ENCODE measurements at regions not wholly inside any gene's neighbourhood (a gene's known extent, or its start where the extent isn't known, plus 50 kb on each side); places are given as distances from the start of the nearest gene placed in this dataset.
A peak's percentile ranks its signal among the peaks of the same experiment; 100 is the strongest.

DNA sequence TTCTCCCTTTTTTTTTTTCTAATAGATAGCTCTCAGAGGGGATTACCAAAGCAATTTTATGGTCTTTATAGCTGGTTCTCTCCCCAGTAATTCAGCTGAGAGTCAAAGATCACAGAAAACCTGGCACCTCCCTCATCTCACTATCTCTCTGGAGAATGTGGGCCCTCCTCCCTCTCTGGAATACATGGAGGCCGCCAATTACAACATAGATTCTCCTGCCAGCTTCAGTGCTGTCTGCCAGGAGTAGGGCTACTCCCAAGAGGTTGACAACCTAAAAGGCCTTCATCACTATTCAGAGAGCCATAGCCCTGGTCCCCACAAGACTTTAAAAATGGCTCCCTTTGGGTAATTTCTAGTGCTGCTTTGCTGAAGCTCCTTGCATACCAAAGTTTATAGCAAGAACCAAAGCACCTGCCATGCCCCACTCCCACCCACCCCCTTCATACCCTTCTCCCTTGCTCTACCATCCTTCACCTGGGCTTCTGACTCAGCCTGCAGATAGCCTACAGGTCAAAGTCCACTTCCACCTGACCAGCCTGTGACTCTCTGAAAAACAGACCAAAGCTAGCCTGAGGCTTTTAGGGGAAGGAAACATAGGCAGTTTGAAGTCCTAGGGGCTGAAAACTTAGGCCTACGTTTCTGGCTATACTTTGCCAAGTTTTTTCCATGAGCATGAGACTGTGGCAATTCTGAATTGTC lies 472.3 kb downstream of the TNS1 start:
- no TSS peak for BruUV-seq (replicated peaks)
- no peak for FAIRE-seq
- no peak for TF ChIP-seq ZNF83 (CRISPR knock-in tag; IDR thresholded peaks at IDR 0.05; ENCODE audit: borderline replicate concordance)
- TF ChIP-seq NFE2L2 (IDR thresholded peaks at IDR 0.05; ENCODE audit: low read length): no peak
- peak; percentile 41 for TF ChIP-seq HNF4A (CRISPR knock-in tag; IDR thresholded peaks at IDR 0.05)
- no peak for TF ChIP-seq ZMAT3 (CRISPR knock-in tag; conservative IDR thresholded peaks at IDR 0.05)
- TF ChIP-seq ZNF263 (CRISPR knock-in tag; IDR thresholded peaks at IDR 0.05): no peak
- no peak for TF ChIP-seq SALL2 (CRISPR knock-in tag; IDR thresholded peaks at IDR 0.05)
- no peak for TF ChIP-seq ATF7-NPFF (CRISPR knock-in tag; IDR thresholded peaks at IDR 0.05; ENCODE audit: low read depth)
- peak; percentile 39; the same call in 1 of the 2 replicates for TF ChIP-seq FOSL2 (CRISPR knock-in tag; IDR thresholded peaks at IDR 0.05)
- TF ChIP-seq HNF4G (IDR thresholded peaks at IDR 0.05; ENCODE audit: borderline replicate concordance, low read depth, low read length): 0 out of 2 replicates have a peak, but pooled peaks have one; percentile 23
- no peak for TF ChIP-seq HNF4G (CRISPR knock-in tag; IDR thresholded peaks at IDR 0.05; ENCODE audit: borderline replicate concordance, low read depth)
- POLR2A ChIA-PET: interaction anchor here (0.6 kb wide), 1 partner anchor 83 kb away, joined by 3 read pairs; no protein-coding TSS in a partner anchor
- Histone ChIP-seq H3K4me2 (ENCODE audit: low read depth, low read length) (no peak overlapping the region), H3K4me3 (replicated peaks in 1 of 3; ENCODE audit: insufficient read depth in 1 of 3, low read depth in 2 of 3, low read length in 3 of 3) (no peak overlapping the region), H2AFZ (ENCODE audit: low read length) (no peak overlapping the region), H3K36me3 (replicated peaks in 1 of 2; ENCODE audit: control insufficient read depth in 1 of 2, insufficient read depth in 2 of 2, low read length in 2 of 2) (no peaks in the 10 kb centered on the region), H3K9me3 (ENCODE audit: low read length) (no peaks in the 10 kb centered on the region), H3K4me1 (ENCODE audit: insufficient read depth, low read length) (peaks cover 5% of the 10 kb centered on the region; the same call in 1 of the 2 replicates), H4K20me1 (ENCODE audit: insufficient read depth, low read length) (no peaks in the 10 kb centered on the region), H3K79me2 (ENCODE audit: insufficient read depth, low read length) (no peaks in the 10 kb centered on the region), H3K9ac (ENCODE audit: insufficient read depth, low read depth, low read length) (no peak overlapping the region), H3K27ac (ENCODE audit: extremely low read length, insufficient read depth, low read length) (no peak overlapping the region), H3K27me3 (ENCODE audit: control insufficient read depth in 1 of 2, insufficient read depth in 2 of 2, low read length in 2 of 2) (no peaks in the 10 kb centered on the region; a peak in 1 of 5 replicates)
- DNase-seq (ENCODE audit: low spot score): peak; percentile 8
- WGBS (ENCODE audit: low lambda C conversion rate): 4% methylated on average over 2 of the region's 2 CpGs
- intact Hi-C loops (cut with micrococcal nuclease; ENCODE audit: unreplicated experiment) (no loop called here), in situ Hi-C loops (cut with HindIII; ENCODE audit: extremely low pct_ligation_motif_present, low pct_unique_long_range_greater_than_20kb) (no loop called here)
- peak; percentile 68 for ATAC-seq
- CTCF ChIA-PET (ENCODE audit: low intra/inter-chr PET ratio, low total read pairs): no interaction called here
